Adrenal gland (tissue), 5 donors: ENCODE measurements at regions not wholly inside any gene's neighbourhood (a gene's known extent, or its start where the extent isn't known, plus 50 kb on each side); places are given as distances from the start of the nearest gene placed in this dataset.

Source experiments
- CTCF ChIP-seq, 6 experiments: fragments of 450-650 bp in 4 of 6; fragments of 200-600 bp in 2 of 6; sonication (generic) in 1 of 6; IDR thresholded peaks; 1 replicate in 5 of 6; 2 replicates in 1 of 6; pipeline versions ENCODE4 v1.5.1 to v1.8.0; 2016 to 2021; ENCODE audit warnings: antibody characterized with exemption in 6 of 6, mild to moderate bottlenecking in 2 of 6, moderate library complexity in 1 of 6
- POLR2A ChIP-seq, 2 donors: fragments of 450-650 bp; IDR thresholded peaks; one replicate each; pipeline ENCODE4 v1.6.1; 2017; ENCODE audit warnings: antibody characterized with exemption in 2 of 2, mild to moderate bottlenecking in 2 of 2, moderate library complexity in 1 of 2
- donor health status: DM: no; HTN: no; CAD: no.

- TF ChIP-seq POLR2A (IDR thresholded peaks at IDR 0.05) (no peak), CTCF (IDR thresholded peaks at IDR 0.05) (no peak)
These were observed 500.8 kb downstream of the IRS2 start for GRCh38 chr13:109285586-109285985.
